NCI-H2171 treated with DMSO at 0.1 percent for 48 hours (cell line): ENCODE measurements at regions not wholly inside any gene's neighbourhood (a gene's known extent, or its start where the extent isn't known, plus 50 kb on each side); places are given as distances from the start of the nearest gene placed in this dataset.
A peak's percentile ranks its signal among the peaks of the same experiment; 100 is the strongest.

Experiments
- DNase-seq: peaks from one replicate; lab custom pipeline; 2025; lab: John Stamatoyannopoulos, UW

DNA sequence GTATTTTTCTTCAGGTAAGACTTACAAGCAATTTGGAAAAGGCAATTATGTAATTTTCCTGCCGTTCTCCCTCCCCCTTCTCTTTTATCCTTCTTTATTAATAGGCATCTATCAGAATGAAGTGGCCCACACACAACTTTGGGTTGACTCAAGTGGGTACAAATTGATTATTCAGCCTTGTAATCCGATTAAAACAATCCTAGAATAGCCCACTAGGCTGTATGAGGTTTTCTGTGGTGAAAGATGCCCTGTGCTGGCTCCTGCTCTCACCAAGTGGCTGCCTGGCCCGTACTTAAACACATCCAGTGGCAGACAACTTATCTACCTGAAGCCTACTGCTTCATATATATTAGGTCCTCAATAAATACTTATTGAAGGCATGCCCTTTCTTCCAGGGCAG lies 177.3 kb upstream of the C9orf72 start:
- DNase-seq, result no peak

DNA sequence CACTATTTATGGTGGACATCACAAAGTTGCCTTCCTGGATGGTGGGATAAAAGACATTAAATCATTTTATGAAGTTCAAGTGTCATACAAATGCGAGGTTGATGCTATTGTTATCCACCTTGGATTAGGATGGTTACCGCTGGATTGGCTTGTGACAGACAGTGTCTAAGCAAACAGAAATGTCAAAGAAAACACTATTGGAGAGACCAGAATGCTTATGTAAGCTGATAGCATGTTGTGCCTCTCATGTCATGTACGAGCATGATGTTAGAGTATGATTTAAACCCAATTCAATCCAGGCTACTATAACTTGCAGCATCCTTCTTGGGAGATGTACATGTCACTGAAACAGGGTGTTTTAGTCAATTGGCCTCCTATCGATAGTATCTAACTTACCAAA lies 178.8 kb upstream of the C9orf72 start:
- DNase-seq, result no peak

DNA sequence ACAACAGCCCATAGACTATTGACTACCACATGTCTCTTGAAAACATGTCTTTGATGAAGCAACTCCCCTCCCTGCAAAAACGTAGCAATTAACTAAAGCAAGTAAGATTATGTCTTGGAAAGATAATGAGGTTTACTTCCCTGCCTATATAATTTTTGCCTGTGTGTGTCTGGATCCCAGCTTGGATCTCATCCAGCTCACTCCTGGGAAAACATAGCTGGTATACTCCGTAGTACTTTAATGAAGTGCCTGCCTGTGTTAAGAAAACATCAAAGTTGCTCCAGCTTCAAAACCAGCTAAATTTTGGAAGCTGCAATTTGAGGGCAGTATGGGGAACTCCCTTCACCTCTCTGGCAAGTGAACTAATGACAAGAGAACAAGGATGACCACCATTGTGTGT lies 182.6 kb upstream of the C9orf72 start:
- DNase-seq, result no peak

DNA sequence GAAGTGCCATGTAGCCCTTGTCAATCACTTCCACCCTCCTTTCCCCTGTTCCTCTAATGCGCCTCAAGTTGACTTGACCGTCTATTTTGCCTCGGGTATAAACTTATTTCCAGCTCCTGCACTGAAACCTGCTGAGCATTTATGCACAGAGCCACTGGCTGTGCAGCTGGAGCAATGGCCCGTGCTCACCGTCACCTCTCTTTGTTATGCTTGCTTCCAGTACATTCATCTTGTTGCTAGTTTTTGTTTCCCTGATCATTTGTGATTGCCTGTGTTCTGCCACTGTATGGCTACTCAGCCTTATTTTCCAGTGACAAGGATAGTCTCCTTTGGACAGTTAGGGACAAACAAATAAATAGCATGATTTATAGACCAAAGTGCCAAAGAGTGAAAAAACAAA lies 183.1 kb upstream of the C9orf72 start:
- no peak for DNase-seq

DNA sequence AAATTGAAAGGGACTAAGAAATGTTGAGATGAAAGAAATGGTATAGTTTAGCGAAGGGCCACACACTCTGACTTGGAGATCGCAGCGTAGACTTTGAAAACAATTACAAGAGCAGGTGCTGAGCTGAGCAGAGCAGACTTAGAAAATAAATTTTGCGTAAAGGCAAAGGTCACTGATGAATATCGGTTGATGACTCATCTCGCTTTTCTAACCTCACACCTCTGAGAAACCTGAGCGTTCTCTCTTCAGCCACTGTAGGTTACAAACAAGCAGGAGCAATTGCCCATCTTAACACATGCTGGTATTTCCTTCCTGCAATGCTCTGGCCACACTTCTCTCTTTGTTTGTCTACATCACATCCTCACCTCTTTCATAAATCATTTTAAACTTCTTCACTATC lies 190.6 kb upstream of the C9orf72 start:
- no peak for DNase-seq

DNA sequence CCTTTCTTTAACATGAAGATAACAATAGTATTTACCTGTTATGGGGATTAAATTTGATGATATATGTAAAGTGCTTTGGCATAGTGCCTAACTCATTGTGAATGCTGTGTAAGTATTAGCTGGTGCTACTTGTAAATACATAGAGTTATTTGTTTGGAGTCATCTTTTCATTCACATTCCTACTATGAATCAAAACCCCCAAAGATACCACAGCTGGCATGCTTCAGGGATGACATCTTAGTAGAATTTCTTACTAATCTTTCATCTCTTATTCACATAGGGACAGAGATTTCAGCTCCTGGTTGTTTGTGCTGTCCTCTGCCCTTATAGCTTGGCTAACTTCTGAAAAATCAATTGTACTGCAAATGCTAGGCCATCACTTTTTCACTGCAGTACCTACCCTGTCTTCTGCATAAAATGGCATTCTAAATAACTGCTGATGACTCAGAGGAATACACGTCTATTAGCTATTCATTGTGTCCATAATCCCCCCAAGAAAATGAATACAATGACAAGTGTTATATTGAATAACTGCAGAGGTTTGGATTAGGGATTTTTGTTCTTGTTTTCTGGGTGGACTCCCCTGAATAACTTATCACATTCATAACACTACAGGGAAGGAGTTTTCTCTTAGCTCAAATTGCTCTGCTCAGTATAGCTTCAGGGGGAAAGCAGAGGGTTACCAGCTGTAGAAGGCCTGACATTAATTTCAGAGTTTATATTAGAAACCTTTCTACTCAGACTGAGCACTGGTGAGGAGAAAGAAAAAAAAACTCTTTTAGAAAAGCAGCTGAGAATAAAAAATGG lies 192.2 kb upstream of the C9orf72 start:
- DNase-seq, result no peak

DNA sequence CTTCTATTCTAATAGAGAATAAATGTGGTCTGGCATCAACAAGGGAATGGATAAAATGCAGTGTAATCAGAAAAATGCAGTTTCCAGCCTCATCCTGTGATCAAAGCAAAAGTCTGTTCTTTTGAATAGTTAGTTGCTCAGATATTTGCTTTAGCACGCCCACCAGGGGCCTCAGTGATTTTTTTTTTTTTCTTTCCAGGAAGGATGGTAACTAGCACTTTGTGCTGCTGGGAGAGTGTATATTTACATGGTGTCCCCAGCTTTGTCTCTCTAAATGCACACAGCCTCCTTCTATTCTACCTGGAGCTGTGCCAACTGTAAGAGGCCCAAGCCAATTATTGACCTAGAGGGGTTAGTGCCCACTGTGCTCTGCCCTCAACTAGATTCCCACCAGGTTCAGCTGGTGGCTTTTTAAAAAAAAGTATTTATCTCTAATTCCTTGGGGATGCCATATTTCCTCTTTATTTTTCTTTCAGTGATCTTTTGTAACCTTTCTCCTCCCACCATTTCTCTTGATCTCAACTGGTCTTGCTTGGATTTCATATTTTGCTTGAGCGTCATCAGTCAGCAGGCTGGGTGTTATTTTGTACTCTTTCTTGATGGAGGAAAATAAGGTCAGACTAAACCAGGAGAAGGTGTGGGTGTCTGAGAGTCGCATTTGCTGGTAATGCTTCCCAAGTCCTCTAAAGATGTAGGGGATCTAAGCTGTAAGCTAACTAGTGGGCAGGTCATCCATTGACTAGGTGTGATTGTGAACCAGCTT lies 193.0 kb upstream of the C9orf72 start:
- no peak for DNase-seq

DNA sequence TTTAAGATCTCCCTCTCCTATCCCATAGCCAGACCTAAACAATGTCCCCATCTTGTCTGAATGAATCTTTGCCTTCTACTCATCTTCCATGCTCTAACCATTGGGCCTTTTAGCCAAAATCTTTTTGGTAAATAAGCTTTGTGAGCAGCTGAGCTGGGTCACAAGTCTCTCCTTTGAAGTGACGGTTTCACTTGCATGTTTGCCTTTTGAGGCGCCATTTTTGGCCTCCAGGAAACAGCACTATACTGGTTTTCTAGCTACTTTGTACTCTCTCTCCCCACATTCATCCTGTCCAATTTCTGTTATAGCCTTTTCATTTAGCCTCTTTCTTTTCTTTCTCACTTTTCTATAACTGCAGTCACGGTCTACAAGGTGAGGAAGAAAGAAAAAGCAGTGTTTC lies 195.5 kb upstream of the C9orf72 start:
- no peak for DNase-seq

DNA sequence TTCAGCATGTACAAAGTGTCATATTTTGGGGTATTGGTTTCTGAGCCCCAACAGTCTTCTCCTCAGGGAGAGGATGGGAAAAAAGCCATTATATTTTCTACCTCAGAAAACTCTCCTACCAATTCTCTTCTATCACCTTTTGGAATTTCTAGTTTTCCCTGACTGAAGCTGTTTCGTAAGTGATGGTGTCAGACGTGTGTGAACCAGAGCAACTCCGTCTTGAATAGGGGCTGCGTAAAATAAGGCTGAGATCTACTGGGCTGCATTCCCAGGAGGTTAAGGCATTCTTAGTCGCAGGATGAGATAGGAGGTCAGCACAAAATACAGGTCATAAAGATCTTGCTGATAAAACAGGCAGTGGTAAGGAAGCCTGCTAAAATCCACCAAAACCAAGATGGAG lies 197.3 kb upstream of the C9orf72 start:
- DNase-seq, result no peak

DNA sequence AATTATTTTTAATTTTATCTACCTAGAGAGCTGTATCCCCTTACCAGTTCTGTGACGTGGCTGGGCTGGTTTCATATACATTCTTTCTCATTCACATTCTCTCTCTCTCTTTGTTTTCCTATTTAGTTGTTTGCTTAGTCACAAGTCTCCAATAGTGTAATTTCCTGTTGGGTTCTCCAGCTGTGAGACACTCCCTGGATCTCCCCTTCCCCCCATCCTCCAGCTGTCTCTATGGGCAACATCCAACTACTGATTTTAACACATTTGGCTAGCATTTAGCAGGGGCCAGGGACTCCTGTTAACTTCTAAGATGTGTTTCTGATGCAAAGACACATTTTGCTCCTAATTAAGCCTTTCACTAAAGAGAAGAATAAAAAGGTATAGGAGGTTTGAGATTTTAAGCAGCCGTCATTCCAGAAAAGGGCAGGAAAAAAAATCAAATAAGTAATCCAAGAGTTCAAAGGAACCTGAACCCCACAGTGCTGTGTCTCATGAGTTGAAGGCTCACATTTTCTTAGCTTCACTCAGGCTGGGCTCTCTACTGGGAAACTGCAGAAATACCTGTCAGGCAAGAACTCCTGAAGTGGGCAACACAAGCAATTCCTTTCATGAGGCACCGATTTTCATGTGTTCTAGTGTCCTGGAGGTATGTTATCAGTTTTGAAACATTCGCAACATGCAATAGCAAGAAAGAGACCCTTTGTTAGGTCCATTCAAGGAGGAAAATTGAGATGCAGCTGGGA lies 198.7 kb upstream of the C9orf72 start:
- DNase-seq, result peak; percentile 44

DNA sequence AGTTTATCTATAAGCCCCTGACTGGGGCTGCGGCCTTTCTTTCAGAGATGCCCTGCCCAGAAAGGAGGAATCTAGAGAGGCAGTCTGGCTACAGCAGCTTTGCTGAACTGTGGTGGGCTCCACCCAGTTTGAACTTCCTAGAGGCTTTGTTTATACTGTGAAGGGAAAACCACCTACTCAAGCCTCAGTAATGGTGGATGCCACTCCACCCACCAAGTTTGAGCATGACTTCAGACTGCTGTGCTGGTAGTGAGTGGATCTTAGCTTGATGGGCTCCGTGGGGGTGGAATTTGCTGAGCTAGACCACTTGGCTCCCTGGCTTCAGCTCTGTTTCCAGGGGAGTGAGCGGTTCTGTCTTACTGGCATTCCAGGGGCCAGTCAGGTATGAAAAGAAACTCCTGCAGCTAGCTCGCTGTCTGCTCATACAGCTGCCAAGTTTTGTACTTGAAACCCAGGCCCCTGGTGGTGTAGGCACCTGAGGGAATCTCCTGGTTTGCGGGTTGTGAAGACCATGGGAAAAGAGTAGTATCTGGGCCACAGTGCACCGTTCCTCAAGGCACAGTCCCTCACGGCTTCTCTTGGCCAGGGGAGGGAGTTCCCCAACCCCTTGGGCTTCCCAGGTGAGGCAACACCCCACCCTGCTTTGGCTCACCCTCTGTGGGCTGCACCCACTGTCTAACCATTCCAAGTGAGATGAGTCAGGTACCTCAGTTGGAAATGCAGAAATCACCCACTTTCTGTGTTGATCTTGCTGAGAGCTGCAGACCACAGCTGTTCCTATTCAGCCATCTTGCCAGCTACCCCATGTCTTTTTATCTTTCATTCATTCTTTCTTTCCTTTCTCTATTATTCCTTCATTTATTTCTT lies 211.8 kb upstream of the C9orf72 start:
- DNase-seq, result no peak

DNA sequence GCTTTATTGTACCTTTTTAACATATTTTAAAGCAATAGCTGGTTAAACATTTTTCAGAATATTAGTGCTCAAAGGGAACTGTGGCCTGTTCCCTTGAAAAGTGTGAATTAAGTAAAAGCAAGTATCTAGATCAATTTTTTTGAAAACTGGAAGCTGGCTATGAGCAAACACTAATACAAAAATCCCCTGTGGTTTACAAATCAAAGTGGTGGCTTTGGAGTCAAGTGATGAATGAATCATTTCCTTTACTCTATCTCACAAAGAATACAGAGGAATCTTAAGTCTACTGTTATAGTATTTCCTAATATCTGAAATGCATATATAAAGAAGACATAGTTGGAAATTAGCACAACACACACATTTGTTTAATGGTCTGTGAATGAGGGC lies 212.4 kb upstream of the C9orf72 start:
- DNase-seq, result no peak

DNA sequence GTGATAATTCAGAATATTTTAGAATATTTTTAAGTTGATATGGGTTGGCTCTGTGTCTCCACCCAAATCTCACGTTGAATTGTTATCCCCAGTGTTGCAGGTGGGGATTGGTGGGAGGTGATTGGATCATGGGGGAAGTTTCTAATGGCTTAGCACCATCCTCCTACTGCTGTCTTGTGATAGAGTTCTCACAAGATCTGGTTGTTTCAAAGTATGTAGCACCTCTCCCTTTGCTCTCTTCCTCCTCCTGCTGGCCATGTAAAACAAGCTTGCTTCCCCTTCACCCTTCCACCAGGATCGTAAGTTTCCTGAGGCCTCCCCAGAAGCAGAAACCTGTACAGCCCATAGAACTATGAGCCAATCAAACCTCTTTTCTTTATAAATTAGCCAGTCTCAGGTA lies 214.6 kb upstream of the C9orf72 start:
- DNase-seq, result no peak

DNA sequence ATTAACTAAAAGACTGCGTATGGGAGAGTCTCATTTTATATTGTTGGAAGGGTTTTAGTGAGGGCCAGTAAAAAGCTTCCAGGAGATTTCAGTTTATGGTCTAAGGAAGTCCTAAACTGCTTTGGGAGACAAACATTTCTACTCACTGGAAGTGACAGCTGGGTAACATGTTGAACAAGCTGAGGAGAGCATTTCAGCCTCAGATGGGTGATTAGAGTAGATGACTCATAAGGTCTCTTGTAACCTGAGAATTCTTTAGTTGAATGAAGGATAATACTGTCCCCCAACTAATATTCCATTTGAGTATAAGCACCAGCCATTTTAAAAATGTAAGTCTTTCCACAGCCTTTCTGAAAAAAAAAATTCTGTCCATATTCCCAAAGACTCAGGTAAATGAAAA lies 218.0 kb upstream of the C9orf72 start:
- DNase-seq, result peak; percentile 71

DNA sequence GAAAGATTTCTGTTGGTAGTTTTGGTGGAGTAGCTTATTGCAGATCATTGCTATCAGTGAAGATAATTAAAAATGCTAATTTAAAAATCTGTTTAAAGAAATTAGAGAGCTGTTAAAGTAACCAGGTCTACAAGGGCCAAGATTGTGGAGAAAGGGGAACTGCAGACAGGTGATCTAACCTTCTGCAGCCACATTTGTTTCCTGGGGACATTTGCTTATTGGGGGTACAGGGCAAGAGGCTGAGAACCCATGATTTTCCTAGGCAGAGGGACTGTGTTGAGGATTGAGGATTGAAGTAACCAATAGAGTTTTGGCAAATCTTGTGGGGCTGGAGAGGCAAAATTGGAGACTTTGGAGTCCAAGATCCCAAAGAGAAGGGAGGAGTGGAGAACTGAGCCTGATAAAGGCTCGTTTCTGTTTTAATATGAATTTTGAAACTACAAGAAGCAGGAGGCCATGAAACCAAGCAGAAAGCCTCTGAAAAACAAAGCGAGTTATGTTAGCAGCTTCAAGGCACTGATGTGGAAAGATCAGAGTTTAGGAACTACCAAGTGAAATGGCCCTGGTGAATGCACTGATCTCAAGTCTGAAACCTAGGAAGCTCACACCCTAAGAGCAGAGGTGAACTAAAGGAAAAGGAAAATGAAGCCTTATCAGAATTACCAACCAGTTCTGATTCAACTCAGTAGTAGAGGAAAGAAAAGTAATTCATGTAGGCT lies 219.8 kb upstream of the C9orf72 start:
- no peak for DNase-seq

DNA sequence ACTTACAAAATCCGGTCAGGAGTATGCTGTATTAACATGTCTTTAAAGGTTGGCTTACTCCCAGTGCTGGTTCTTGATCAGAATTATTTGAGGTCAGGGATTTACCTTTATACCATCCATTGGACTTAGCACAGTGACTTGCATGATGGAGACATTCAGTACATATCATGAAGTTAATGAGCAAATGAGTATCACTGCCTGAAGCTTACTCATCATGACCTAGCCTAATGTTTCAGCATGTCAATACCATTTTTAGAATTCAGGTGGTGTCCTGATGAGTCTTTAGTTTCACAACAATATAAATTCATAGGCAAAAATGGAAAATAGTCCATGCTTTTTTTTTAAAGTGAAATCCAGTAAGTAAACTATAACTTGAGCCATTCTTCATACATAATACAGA lies 226.0 kb upstream of the C9orf72 start:
- DNase-seq, result no peak

DNA sequence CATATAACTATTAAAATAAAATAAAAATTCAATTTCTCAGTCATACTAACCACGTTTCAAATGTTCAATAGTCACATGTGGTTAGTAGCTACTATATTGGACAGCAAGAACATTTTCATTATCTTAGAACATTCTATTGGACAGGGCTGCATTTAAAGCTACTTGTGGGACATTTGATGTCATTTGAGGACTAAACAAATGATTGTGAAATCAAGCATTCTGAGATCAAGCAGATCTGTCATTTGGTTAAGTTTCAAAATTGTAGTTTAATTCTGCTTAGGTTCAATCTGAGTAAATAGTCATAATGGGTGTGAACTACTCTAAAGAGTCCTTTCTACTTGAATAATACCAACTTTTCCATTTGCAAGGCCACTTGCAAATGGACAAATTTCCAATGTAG lies 226.9 kb upstream of the C9orf72 start:
- peak; percentile 19 for DNase-seq

DNA sequence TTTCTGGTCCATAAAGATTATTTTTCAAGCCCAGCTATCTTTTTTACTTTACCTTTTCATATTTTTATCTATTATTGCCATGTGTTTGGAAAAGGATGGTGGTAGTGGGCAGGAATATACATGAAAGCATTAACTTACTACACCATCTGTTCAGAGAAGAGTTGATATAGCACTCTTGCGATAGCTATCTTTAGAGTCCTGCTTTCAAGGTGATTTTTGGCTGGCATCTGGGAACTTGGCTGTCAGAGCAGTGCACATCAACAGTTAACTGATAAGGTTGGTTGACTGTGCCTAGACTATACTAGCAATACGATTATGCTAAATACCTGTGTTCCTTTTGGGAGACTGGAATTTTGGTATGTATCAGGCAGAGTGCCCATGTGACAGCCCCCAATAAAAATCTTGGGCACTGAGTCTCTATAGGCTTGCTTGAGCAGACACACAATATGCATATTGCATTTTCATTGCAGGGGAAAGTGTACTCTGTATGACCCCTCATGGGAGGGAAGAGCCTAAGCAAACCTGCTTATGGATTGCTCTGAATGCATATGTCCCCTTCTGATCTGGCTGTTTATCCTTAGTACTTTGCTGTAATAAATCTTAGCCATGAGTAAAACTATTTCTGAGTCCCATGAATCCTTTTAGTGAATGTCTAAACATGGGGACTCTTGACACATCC lies 227.6 kb upstream of the C9orf72 start:
- DNase-seq, result peak; percentile 81

DNA sequence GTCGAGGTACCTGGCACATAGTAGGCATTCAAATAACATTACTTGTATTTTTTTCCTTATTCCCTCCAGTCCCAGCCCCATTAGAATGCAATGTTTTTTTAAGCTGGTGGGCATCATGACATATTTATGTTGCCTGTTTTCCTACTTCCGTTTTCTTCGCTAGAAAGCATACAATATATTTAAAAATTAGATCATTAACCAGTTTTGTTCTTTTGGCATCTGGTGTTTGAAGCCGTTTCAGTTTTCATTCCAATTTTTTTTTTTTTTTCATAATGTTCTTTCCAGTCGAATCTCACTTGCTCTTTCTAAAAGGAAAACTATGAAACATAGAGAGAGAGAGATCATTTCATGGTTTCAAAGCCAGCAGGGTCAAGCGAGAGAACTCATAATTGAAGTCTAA lies 228.3 kb upstream of the C9orf72 start:
- DNase-seq, result peak; percentile 12

DNA sequence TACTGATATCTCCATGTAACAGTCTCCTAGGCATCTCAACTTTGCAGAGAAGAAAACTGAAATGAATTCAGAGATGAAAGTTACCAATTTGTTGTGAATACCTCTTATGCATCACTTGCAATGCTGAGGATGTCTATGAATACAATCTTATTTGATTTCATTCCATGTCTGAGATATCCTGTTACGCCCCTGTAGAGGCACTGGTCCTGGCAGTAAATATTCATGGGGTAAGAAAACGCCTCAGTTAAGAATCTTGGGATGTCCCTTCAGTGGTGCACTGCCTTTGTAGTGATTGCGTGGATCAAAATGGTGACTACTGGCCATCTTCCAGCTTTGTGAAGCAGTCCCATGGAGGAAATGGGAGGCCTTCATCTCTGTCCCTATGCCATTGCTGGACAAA lies 229.1 kb upstream of the C9orf72 start:
- no peak for DNase-seq

DNA sequence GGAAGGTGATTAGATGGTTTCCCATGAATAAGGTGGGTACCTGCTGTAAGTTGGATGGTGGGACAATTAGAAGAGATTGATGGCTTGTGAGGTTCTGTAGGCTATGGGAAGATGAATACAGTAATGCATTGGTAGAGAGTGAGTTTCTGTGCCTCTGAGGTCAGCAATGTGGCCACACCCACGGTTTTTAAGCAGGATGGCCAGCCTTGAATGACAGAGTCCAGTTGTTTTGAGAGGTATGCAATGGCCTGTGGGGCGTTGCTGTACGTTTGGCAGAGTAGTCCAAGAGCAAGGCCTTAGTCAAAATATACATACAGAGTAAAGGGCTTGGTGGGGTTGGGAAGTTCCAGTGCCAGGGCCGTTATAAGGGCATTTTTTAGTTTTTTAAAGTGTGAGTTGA lies 235.6 kb upstream of the C9orf72 start:
- DNase-seq, result no peak
